ENCODE measurements at regions not wholly inside any gene's neighbourhood (a gene's known extent, or its start where the extent isn't known, plus 50 kb on each side); places are given as distances from the start of the nearest gene placed in this dataset.

DNA sequence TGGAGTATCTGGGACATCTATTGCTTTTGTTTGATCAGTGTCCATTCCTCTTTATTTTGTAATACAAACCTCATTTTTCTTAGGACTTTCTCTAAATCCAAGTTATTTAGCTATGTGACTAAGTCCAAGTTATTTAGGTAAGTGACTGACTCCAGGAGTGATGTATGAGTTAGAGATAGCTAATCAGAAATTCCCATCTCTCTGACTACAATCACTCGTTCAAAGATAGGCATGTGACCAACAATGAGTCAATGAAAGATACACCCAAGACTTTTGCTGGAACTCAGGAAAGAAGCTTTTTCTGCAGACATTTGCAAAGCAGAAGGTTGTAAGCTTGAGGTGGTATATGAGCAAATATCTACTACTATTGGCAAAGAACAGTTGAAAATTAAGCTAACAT lies 72.5 kb upstream of the KCNIP4 start:
- no peak for DNase-seq (ENCODE audit: low read depth)

GRCh38 chr4:22020129-22020528 lies 71.6 kb upstream of the KCNIP4 start:
- no peak for DNase-seq (ENCODE audit: low read depth)

DNA sequence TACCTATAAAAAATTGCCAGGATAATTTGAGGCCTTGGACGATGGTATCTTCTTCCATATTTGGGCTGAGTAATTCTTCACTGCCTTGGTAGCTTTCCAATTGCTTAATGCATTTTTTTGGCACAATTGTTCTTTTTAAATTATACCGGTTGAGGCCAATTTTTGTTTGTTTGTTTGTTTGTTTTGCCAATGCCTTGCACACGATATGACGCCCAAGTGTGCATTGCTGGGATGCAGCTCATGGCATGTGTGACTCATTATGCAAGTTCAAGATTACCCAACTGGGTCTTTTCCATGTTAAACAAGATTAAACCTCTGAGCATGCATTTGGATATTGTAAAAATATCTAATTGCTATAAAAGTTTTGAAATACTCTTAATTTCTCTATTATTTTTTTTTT lies 71.1 kb upstream of the KCNIP4 start:
- no peak for DNase-seq (ENCODE audit: low read depth)

- no peak for DNase-seq (ENCODE audit: low read depth)
These were observed 65.7 kb upstream of the KCNIP4 start for GRCh38 chr4:22014222-22014741.

DNA sequence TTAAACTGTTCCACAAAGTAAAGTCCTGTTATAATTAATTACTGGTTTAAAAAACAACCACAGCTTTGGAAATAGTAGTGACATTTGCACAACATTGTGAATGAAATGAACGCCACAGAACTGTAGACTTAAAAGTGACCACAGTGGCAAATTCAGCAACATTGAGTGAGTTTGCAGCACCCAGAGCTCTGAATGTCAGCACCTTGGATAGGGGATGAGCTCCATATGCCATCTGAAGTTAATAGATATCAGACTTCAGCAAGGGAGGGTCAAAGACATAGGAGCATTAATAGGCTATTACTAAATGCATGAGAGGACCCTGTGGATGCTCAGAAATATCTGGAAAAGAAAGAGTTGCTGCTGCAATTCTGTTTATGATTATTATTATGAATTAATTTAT lies 55.3 kb upstream of the KCNIP4 start:
- DNase-seq (ENCODE audit: low read depth), result no peak
